ENCODE measurements at regions not wholly inside any gene's neighbourhood (a gene's known extent, or its start where the extent isn't known, plus 50 kb on each side); places are given as distances from the start of the nearest gene placed in this dataset.
A peak's percentile ranks its signal among the peaks of the same experiment; 100 is the strongest.
"Not testable (repeated sequence)": the region's sequence is repeated elsewhere in the genome, so short reads cannot be mapped to it uniquely, and the experiment has no call there.

DNA sequence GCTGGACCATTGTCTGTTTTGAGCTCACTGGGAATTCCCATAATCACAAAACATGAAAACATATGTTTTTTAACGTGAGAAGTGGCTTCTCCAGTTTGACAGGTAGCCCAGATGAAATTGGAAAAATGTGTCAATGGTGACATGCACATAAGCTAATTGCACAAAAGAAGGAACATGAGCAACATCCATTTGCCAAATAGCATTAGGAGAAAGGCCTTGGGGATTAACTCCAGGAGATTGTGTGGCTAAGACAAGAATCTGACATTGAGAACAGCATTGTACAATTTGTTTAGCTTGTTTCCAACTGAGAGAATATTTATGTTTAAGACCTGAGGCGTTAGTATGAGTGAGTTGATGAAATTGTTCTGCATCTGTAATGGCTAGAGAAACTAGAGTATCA lies 147.0 kb upstream of the API5 start:
- no peak overlapping the region for H3K4me3 ChIP-seq
- DNase-seq = no peak
- intact Hi-C loops (cut with micrococcal nuclease) = no loop called here
- no peak overlapping the region for H3K27ac ChIP-seq (replicated peaks)
- TF ChIP-seq, protein P1, sequence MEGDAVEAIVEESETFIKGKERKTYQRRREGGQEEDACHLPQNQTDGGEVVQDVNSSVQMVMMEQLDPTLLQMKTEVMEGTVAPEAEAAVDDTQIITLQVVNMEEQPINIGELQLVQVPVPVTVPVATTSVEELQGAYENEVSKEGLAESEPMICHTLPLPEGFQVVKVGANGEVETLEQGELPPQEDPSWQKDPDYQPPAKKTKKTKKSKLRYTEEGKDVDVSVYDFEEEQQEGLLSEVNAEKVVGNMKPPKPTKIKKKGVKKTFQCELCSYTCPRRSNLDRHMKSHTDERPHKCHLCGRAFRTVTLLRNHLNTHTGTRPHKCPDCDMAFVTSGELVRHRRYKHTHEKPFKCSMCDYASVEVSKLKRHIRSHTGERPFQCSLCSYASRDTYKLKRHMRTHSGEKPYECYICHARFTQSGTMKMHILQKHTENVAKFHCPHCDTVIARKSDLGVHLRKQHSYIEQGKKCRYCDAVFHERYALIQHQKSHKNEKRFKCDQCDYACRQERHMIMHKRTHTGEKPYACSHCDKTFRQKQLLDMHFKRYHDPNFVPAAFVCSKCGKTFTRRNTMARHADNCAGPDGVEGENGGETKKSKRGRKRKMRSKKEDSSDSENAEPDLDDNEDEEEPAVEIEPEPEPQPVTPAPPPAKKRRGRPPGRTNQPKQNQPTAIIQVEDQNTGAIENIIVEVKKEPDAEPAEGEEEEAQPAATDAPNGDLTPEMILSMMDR (IDR thresholded peaks at IDR 0.05; ENCODE audit: borderline replicate concordance) = no peak
- H3K36me3 ChIP-seq = no peaks in the 10 kb centered on the region
- H3K27me3 ChIP-seq (ENCODE audit: low read depth) = no peaks in the 10 kb centered on the region
- no peaks in the 10 kb centered on the region for H3K4me1 ChIP-seq
- peaks cover 16% of the 10 kb centered on the region for H3K9me3 ChIP-seq (replicated peaks)

DNA sequence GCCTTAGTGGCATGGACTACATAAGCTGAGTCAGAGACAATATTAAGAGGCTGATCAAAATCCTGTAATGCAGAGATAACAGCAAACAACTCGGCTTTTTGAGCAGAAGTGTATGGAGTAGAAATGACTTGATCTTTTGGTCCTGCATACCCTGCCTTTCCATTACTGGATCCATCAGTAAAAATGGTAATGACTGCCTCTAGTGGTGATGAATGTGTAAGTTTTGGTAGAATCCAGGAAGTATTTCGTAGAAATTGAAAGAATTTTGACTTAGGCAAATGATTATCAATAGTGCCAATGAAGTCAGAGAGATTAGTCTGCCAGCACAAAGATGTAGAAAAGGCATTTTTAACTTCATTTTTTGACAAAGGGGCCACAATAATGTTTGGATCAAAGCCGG lies 146.4 kb upstream of the API5 start:
- peaks cover 16% of the 10 kb centered on the region for H3K9me3 ChIP-seq (replicated peaks)
- H3K36me3 ChIP-seq; H3K4me3 ChIP-seq; H3K27me3 ChIP-seq (ENCODE audit: low read depth); intact Hi-C loops (cut with micrococcal nuclease); DNase-seq; H3K27ac ChIP-seq (replicated peaks); H3K4me1 ChIP-seq: not testable (repeated sequence)
- TF ChIP-seq, protein P1 (IDR thresholded peaks at IDR 0.05; ENCODE audit: borderline replicate concordance) = peak; percentile 12

DNA sequence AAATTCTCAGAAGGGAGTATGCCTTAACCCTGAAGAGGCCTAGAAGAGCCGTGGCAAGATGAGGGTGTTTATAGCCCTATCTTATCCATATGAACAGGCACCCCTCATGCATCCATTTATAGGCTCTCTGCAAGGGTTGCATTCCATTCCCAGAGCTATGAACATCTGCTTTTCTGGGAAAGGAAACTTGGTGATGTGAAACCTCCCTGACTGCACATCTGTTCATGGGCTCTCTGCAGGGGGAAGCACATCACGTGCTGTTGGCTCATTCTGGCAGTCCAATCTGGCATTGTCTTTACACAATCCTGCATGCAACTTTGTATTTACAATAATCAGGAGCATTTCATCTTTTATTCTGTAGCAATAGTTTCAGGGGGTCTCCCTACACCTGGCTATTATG lies 143.6 kb upstream of the API5 start:
- H3K36me3 ChIP-seq; H3K4me3 ChIP-seq; intact Hi-C loops (cut with micrococcal nuclease); H3K27me3 ChIP-seq (ENCODE audit: low read depth); H3K4me1 ChIP-seq; H3K27ac ChIP-seq (replicated peaks); DNase-seq: not testable (repeated sequence)
- H3K9me3 ChIP-seq (replicated peaks) = peaks cover 16% of the 10 kb centered on the region

DNA sequence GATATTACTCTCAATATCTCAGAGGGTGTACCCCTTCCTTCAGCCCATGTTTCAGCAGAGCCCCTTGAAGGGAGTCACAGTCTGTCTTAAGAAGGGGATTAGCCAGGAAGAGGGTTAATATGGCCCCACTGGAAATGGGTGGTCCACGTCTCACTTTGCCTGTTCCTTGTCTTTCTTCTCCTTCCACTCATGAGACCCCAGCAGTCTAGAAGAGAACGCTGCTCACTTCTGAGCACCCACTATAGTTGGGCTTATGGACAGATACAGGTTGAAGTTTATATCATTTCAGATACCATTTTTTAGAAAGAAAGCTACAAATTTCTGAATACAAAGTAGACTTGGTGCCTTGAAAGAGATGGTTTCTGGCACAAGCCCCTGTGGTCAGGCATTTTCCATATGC lies 139.3 kb upstream of the API5 start:
- H3K9me3 ChIP-seq (replicated peaks) = peaks cover 7% of the 10 kb centered on the region
- TF ChIP-seq, protein P1 (IDR thresholded peaks at IDR 0.05; ENCODE audit: borderline replicate concordance) = no peak
- intact Hi-C loops (cut with micrococcal nuclease) = no loop called here

DNA sequence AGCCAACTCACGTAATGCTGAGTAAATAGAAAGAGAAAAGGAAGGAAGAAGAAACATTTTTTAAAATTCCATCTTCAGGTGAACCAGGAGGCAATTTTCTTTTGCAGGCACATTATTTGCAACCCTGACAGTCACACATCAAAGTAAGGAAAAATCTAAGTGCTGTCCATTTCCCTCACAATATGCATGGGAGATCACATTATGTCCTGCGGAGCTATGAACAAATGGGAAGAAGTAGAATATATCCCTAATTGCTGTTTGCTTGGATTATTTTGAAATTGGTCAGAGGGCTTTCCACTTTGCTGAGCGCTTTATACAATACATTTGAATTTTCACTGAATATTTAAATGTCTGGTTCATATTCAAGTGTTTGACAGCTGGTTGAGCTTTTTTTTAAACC lies 133.8 kb upstream of the API5 start:
- DNase-seq = no peak
- H3K9me3 ChIP-seq (replicated peaks) = no peaks in the 10 kb centered on the region
- H3K4me1 ChIP-seq = no peaks in the 10 kb centered on the region
- no peaks in the 10 kb centered on the region for H3K27me3 ChIP-seq (ENCODE audit: low read depth)
- no peaks in the 10 kb centered on the region for H3K36me3 ChIP-seq
- intact Hi-C loops (cut with micrococcal nuclease) = no loop called here
- no peak overlapping the region for H3K4me3 ChIP-seq
- TF ChIP-seq, protein P1 (IDR thresholded peaks at IDR 0.05; ENCODE audit: borderline replicate concordance) = no peak
- no peak overlapping the region for H3K27ac ChIP-seq (replicated peaks)

More for the DNA sequence above, 139.3 kb upstream of the API5 start:
- H3K36me3 ChIP-seq = no peaks in the 10 kb centered on the region
- H3K4me1 ChIP-seq = no peaks in the 10 kb centered on the region
- H3K27me3 ChIP-seq (ENCODE audit: low read depth) = peaks cover 9% of the 10 kb centered on the region
- no peak for DNase-seq
- no peak overlapping the region for H3K27ac ChIP-seq (replicated peaks)
- no peak overlapping the region for H3K4me3 ChIP-seq

DNA sequence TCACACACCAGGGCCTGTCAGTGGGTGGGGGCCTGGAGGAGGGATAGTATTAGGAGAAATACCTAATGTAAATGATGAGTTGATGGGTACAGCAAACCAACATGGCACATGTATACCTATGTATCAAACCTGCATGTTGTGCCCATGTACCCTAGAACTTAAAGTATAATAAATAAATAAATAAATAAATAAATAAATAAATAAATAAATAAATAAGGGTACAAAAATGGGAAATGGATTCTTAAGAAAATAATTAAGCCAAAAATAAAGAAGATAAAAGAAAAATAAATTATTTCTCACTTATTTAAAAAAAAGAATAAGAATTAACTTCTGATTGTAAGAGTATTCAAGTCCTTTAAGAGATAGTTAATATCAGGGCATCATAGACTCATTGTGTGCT lies 117.3 kb upstream of the API5 start:
- H3K4me3 ChIP-seq; H3K9me3 ChIP-seq (replicated peaks); intact Hi-C loops (cut with micrococcal nuclease); DNase-seq; H3K27ac ChIP-seq (replicated peaks); H3K36me3 ChIP-seq; H3K27me3 ChIP-seq (ENCODE audit: low read depth); H3K4me1 ChIP-seq: not testable (repeated sequence)

DNA sequence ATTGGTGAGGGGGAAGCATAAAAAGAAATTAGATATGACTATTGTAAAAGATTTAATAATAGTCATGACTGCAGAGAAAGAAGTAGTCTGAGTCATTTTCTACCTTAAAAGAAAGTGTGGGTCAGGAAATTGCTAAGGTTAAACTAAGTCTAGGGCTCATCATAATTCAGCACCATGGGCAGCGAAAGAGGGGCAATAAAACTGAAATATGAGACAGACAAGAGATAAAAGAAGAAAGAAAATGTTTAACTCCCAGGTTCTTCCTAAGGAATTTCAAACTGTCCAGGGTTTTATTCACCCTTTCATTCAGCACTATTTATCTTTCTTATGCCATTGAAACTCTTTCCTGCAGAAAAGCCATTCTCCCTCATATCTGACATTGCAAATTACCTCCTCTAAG lies 114.4 kb upstream of the API5 start:
- peaks cover 2% of the 10 kb centered on the region for H3K9me3 ChIP-seq (replicated peaks)
- no peaks in the 10 kb centered on the region for H3K27me3 ChIP-seq (ENCODE audit: low read depth)
- intact Hi-C loops (cut with micrococcal nuclease) = no loop called here
- H3K36me3 ChIP-seq = no peaks in the 10 kb centered on the region
- H3K27ac ChIP-seq (replicated peaks) = no peak overlapping the region
- no peak overlapping the region for H3K4me3 ChIP-seq
- TF ChIP-seq, protein P1 (IDR thresholded peaks at IDR 0.05; ENCODE audit: borderline replicate concordance) = no peak
- H3K4me1 ChIP-seq = no peaks in the 10 kb centered on the region
- no peak for DNase-seq
